Stimulated activated CD8-positive, alpha-beta memory T cell treated with anti-CD3 and anti-CD28 coated beads, Interleukin-2, amount 100 ng/mL, for 48 hours (primary cell): ENCODE measurements at regions not wholly inside any gene's neighbourhood (a gene's known extent, or its start where the extent isn't known, plus 50 kb on each side); places are given as distances from the start of the nearest gene placed in this dataset.

ENCODE experiments used
- DNase-seq, 2 donors: peaks; one replicate each; pipeline ENCODE4 v3.0.0-alpha.2; 2020; ENCODE audit warnings: low read depth in 2 of 2

GRCh38 chr4:123987408-123987807 is 590.8 kb downstream of the SPRY1 start:
- no peak for DNase-seq

- no peak for DNase-seq
Measured at GRCh38 chr4:123990310-123990870, 593.8 kb downstream of the SPRY1 start.

- DNase-seq: no peak
Measured at GRCh38 chr4:123994917-123995316, 598.3 kb downstream of the SPRY1 start.

GRCh38 chr4:123995936-123996335 is 599.3 kb downstream of the SPRY1 start:
- DNase-seq: no peak

GRCh38 chr4:123996718-123997510 is 600.3 kb downstream of the SPRY1 start:
- no peak for DNase-seq

GRCh38 chr4:123997776-123998449 is 601.3 kb downstream of the SPRY1 start:
- DNase-seq: no peak

GRCh38 chr4:124000233-124000632 is 603.6 kb downstream of the SPRY1 start:
- DNase-seq: no peak

- DNase-seq: no peak
Measured at GRCh38 chr4:124015766-124016165, 619.2 kb downstream of the SPRY1 start.

- no peak for DNase-seq
Measured at GRCh38 chr4:124017185-124017785, 620.7 kb downstream of the SPRY1 start.

GRCh38 chr4:124018383-124019317 is 622.1 kb downstream of the SPRY1 start:
- DNase-seq: no peak

GRCh38 chr4:124019749-124020549 is 623.4 kb downstream of the SPRY1 start:
- DNase-seq: no peak

- no peak for DNase-seq
Measured at GRCh38 chr4:124025000-124025399, 628.4 kb downstream of the SPRY1 start.

GRCh38 chr4:124025428-124025827 is 628.8 kb downstream of the SPRY1 start:
- no peak for DNase-seq

- DNase-seq: no peak
Measured at GRCh38 chr4:124028182-124028581, 631.6 kb downstream of the SPRY1 start.

GRCh38 chr4:124030147-124030546 is 633.6 kb downstream of the SPRY1 start:
- DNase-seq: no peak

GRCh38 chr4:124032035-124032434 is 635.4 kb downstream of the SPRY1 start:
- no peak for DNase-seq

GRCh38 chr4:124035364-124036041 is 638.9 kb downstream of the SPRY1 start:
- DNase-seq: no peak

- DNase-seq: no peak
Measured at GRCh38 chr4:124037236-124037635, 640.6 kb downstream of the SPRY1 start.

- no peak for DNase-seq
Measured at GRCh38 chr4:124044330-124044729, 647.7 kb downstream of the SPRY1 start.

GRCh38 chr4:124044867-124045266 is 648.3 kb downstream of the SPRY1 start:
- no peak for DNase-seq
